ES-I3 (cell line): ENCODE measurements at regions not wholly inside any gene's neighbourhood (a gene's known extent, or its start where the extent isn't known, plus 50 kb on each side); places are given as distances from the start of the nearest gene placed in this dataset.
"Not testable (repeated sequence)": the region's sequence is repeated elsewhere in the genome, so short reads cannot be mapped to it uniquely, and the experiment has no call there.

Experiments
- H3K36me3 ChIP-seq: 2 replicates; pipeline ENCODE4 v1.6.1; 2013; ENCODE audit warnings: mild to moderate bottlenecking, low read length, control low read depth, moderate library complexity; ENCODE audit not compliant: insufficient read depth
- H3K4me1 ChIP-seq: 2 replicates; pipeline ENCODE4 v1.6.1; 2013; ENCODE audit warnings: mild to moderate bottlenecking, control low read depth, low read length; ENCODE audit not compliant: insufficient read depth
- H3K9ac ChIP-seq: 2 replicates; pipeline ENCODE4 v1.6.1; 2013; ENCODE audit warnings: low read depth, mild to moderate bottlenecking, low read length, moderate library complexity
- H3K9me3 ChIP-seq: 2 replicates; pipeline ENCODE4 v1.6.1; 2013; ENCODE audit warnings: mild to moderate bottlenecking, low read length, moderate library complexity; ENCODE audit not compliant: control insufficient read depth, insufficient read depth

GRCh38 chr9:82052081-82052480, 63.5 kb downstream of the SPATA31D1 start:
- no peaks in the 10 kb centered on the region for H3K4me1 ChIP-seq
- H3K9me3 ChIP-seq: no peaks in the 10 kb centered on the region
- H3K9ac ChIP-seq: no peak overlapping the region
- H3K36me3 ChIP-seq: no peaks in the 10 kb centered on the region

- Histone ChIP-seq H3K9ac (no peak overlapping the region), H3K36me3 (no peaks in the 10 kb centered on the region)
These were observed 65.9 kb downstream of the SPATA31D1 start for GRCh38 chr9:82054264-82055015.

GRCh38 chr9:82057805-82058204, 69.2 kb downstream of the SPATA31D1 start:
- Histone ChIP-seq H3K4me1 (no peaks in the 10 kb centered on the region), H3K9me3 (no peaks in the 10 kb centered on the region), H3K9ac (no peak overlapping the region), H3K36me3 (no peaks in the 10 kb centered on the region)

More at GRCh38 chr9:82054264-82055015, 65.9 kb downstream of the SPATA31D1 start:
- no peaks in the 10 kb centered on the region for H3K9me3 ChIP-seq
- H3K4me1 ChIP-seq: no peaks in the 10 kb centered on the region

- not testable (repeated sequence) for H3K4me1 ChIP-seq, H3K36me3 ChIP-seq, H3K9me3 ChIP-seq, H3K9ac ChIP-seq
These were observed 73.2 kb downstream of the SPATA31D1 start for GRCh38 chr9:82061801-82062200.

- Histone ChIP-seq H3K9ac (no peak overlapping the region), H3K36me3 (no peaks in the 10 kb centered on the region), H3K9me3 (no peaks in the 10 kb centered on the region), H3K4me1 (no peaks in the 10 kb centered on the region)
These were observed 73.7 kb downstream of the SPATA31D1 start for GRCh38 chr9:82062245-82062644.

- Histone ChIP-seq H3K9ac (no peak overlapping the region), H3K4me1 (no peaks in the 10 kb centered on the region), H3K9me3 (no peaks in the 10 kb centered on the region), H3K36me3 (no peaks in the 10 kb centered on the region)
These were observed 85.3 kb downstream of the SPATA31D1 start for GRCh38 chr9:82073551-82074543.

- Histone ChIP-seq H3K9ac (no peak overlapping the region), H3K36me3 (no peaks in the 10 kb centered on the region), H3K9me3 (no peaks in the 10 kb centered on the region)
These were observed 91.7 kb downstream of the SPATA31D1 start for GRCh38 chr9:82080265-82080664.

GRCh38 chr9:82081496-82081895, 92.9 kb downstream of the SPATA31D1 start:
- H3K36me3 ChIP-seq: no peaks in the 10 kb centered on the region
- no peak overlapping the region for H3K9ac ChIP-seq
- H3K4me1 ChIP-seq: no peaks in the 10 kb centered on the region
- H3K9me3 ChIP-seq: no peaks in the 10 kb centered on the region

More at GRCh38 chr9:82080265-82080664, 91.7 kb downstream of the SPATA31D1 start:
- no peaks in the 10 kb centered on the region for H3K4me1 ChIP-seq

GRCh38 chr9:82082563-82082962, 94.0 kb downstream of the SPATA31D1 start:
- Histone ChIP-seq H3K9me3 (no peaks in the 10 kb centered on the region), H3K36me3 (no peaks in the 10 kb centered on the region), H3K4me1 (no peaks in the 10 kb centered on the region), H3K9ac (no peak overlapping the region)

GRCh38 chr9:82088591-82088990, 100.0 kb downstream of the SPATA31D1 start:
- Histone ChIP-seq H3K36me3 (no peaks in the 10 kb centered on the region), H3K9ac (no peak overlapping the region), H3K4me1 (no peaks in the 10 kb centered on the region), H3K9me3 (no peaks in the 10 kb centered on the region)

- H3K9ac ChIP-seq: no peak overlapping the region
- no peaks in the 10 kb centered on the region for H3K9me3 ChIP-seq
- no peaks in the 10 kb centered on the region for H3K4me1 ChIP-seq
- H3K36me3 ChIP-seq: no peaks in the 10 kb centered on the region
These were observed 101.5 kb downstream of the SPATA31D1 start for GRCh38 chr9:82090046-82090445.

- no peak overlapping the region for H3K9ac ChIP-seq
- no peaks in the 10 kb centered on the region for H3K9me3 ChIP-seq
- no peaks in the 10 kb centered on the region for H3K36me3 ChIP-seq
- H3K4me1 ChIP-seq: no peaks in the 10 kb centered on the region
These were observed 102.5 kb downstream of the SPATA31D1 start for GRCh38 chr9:82091100-82091499.

GRCh38 chr9:82091610-82092009, 103.0 kb downstream of the SPATA31D1 start:
- no peaks in the 10 kb centered on the region for H3K36me3 ChIP-seq
- no peaks in the 10 kb centered on the region; the same call in 1 of the 2 replicates for H3K9me3 ChIP-seq
- no peaks in the 10 kb centered on the region for H3K4me1 ChIP-seq
- no peak overlapping the region for H3K9ac ChIP-seq

GRCh38 chr9:82101475-82101874, 112.9 kb downstream of the SPATA31D1 start:
- Histone ChIP-seq H3K9me3 (peaks cover 9% of the 10 kb centered on the region; the same call in 1 of the 2 replicates), H3K9ac (no peak overlapping the region), H3K4me1 (no peaks in the 10 kb centered on the region), H3K36me3 (no peaks in the 10 kb centered on the region)
